ENCODE measurements at regions not wholly inside any gene's neighbourhood (a gene's known extent, or its start where the extent isn't known, plus 50 kb on each side); places are given as distances from the start of the nearest gene placed in this dataset.
"Not testable (repeated sequence)": the region's sequence is repeated elsewhere in the genome, so short reads cannot be mapped to it uniquely, and the experiment has no call there.

- Histone ChIP-seq H3K4me3 (ENCODE audit: low read length) (no peak overlapping the region), H3K27me3 (ENCODE audit: insufficient read depth, low read length, poor library complexity, severe bottlenecking) (no peaks in the 10 kb centered on the region), H3K4me1 (ENCODE audit: insufficient read depth, low read length) (no peaks in the 10 kb centered on the region), H3K27ac (ENCODE audit: low read depth, low read length) (no peak overlapping the region), H3K36me3 (ENCODE audit: insufficient read depth, low read length) (no peaks in the 10 kb centered on the region), H3K9me3 (ENCODE audit: low read length) (no peaks in the 10 kb centered on the region)
- Mint-ChIP-seq H3K36me3 (no peaks in the 10 kb centered on the region), H3K4me1 (no peaks in the 10 kb centered on the region), H3K27me3 (no peaks in the 10 kb centered on the region), H3K4me3 (no peak overlapping the region), H3K27ac (no peak overlapping the region), H3K9me3 (no peaks in the 10 kb centered on the region)
- ChIA-PET CTCF (no interaction called here), POLR2A (no interaction called here)
- no peak for DNase-seq
Measured at GRCh38 chr3:193165431-193166120, 75.4 kb upstream of the PLAAT1 start.

- CTCF ChIA-PET, result no interaction called here
- Histone ChIP-seq H3K4me3 (ENCODE audit: low read length) (no peak overlapping the region), H3K27me3 (ENCODE audit: insufficient read depth, low read length, poor library complexity, severe bottlenecking) (no peaks in the 10 kb centered on the region), H3K4me1 (ENCODE audit: insufficient read depth, low read length) (no peaks in the 10 kb centered on the region), H3K27ac (ENCODE audit: low read depth, low read length) (no peak overlapping the region), H3K9me3 (ENCODE audit: low read length) (no peaks in the 10 kb centered on the region), H3K36me3 (ENCODE audit: insufficient read depth, low read length) (no peaks in the 10 kb centered on the region)
- no peaks in the 10 kb centered on the region for H3K36me3 Mint-ChIP-seq
- POLR2A ChIA-PET, result no interaction called here
- H3K4me3 Mint-ChIP-seq, result no peak overlapping the region
- H3K27me3 Mint-ChIP-seq, result no peaks in the 10 kb centered on the region
- no peaks in the 10 kb centered on the region for H3K9me3 Mint-ChIP-seq
- H3K27ac Mint-ChIP-seq, result no peak overlapping the region
- no peaks in the 10 kb centered on the region for H3K4me1 Mint-ChIP-seq
- no peak for DNase-seq
Measured at GRCh38 chr3:193168931-193169330, 72.1 kb upstream of the PLAAT1 start.

- no peaks in the 10 kb centered on the region for H3K4me1 ChIP-seq (ENCODE audit: insufficient read depth, low read length)
- Mint-ChIP-seq H3K4me1 (peaks cover 0 to 5% (median 0%) of the 10 kb centered on the region in 3 donors), H3K27me3 (no peaks in the 10 kb centered on the region), H3K9me3 (no peaks in the 10 kb centered on the region), H3K4me3 (no peak overlapping the region), H3K27ac (no peak overlapping the region), H3K36me3 (no peaks in the 10 kb centered on the region)
- H3K27ac ChIP-seq (ENCODE audit: low read depth, low read length), result no peak overlapping the region
- DNase-seq, result no peak
- H3K36me3 ChIP-seq (ENCODE audit: insufficient read depth, low read length), result no peaks in the 10 kb centered on the region
- no peaks in the 10 kb centered on the region for H3K9me3 ChIP-seq (ENCODE audit: low read length)
- POLR2A ChIA-PET, result no interaction called here
- H3K27me3 ChIP-seq (ENCODE audit: insufficient read depth, low read length, poor library complexity, severe bottlenecking), result no peaks in the 10 kb centered on the region
- CTCF ChIA-PET, result no interaction called here
- H3K4me3 ChIP-seq (ENCODE audit: low read length), result no peak overlapping the region
Measured at GRCh38 chr3:193174140-193174539, 66.9 kb upstream of the PLAAT1 start.

GRCh38 chr3:193179332-193180012, 61.5 kb upstream of the PLAAT1 start:
- H3K4me1 Mint-ChIP-seq; H3K27ac ChIP-seq (ENCODE audit: low read depth, low read length); H3K9me3 ChIP-seq (ENCODE audit: low read length); H3K4me3 Mint-ChIP-seq; CTCF ChIA-PET; DNase-seq; H3K4me1 ChIP-seq (ENCODE audit: insufficient read depth, low read length); H3K27ac Mint-ChIP-seq; H3K36me3 ChIP-seq (ENCODE audit: insufficient read depth, low read length); H3K27me3 Mint-ChIP-seq; H3K27me3 ChIP-seq (ENCODE audit: insufficient read depth, low read length, poor library complexity, severe bottlenecking); H3K4me3 ChIP-seq (ENCODE audit: low read length); POLR2A ChIA-PET; H3K36me3 Mint-ChIP-seq: not testable (repeated sequence)
- H3K9me3 Mint-ChIP-seq, result peaks cover 2 to 14% (median 4%) of the 10 kb centered on the region in 5 donors

GRCh38 chr3:193187070-193187722, 53.8 kb upstream of the PLAAT1 start:
- Histone ChIP-seq H3K27me3 (ENCODE audit: insufficient read depth, low read length, poor library complexity, severe bottlenecking) (no peaks in the 10 kb centered on the region), H3K27ac (ENCODE audit: low read depth, low read length) (no peak overlapping the region), H3K4me1 (ENCODE audit: insufficient read depth, low read length) (no peaks in the 10 kb centered on the region), H3K9me3 (ENCODE audit: low read length) (no peaks in the 10 kb centered on the region), H3K36me3 (ENCODE audit: insufficient read depth, low read length) (no peaks in the 10 kb centered on the region), H3K4me3 (ENCODE audit: low read length) (no peak overlapping the region)
- Mint-ChIP-seq H3K27me3 (no peaks in the 10 kb centered on the region), H3K4me1 (no peaks in the 10 kb centered on the region), H3K9me3 (peaks cover 2 to 13% (median 3%) of the 10 kb centered on the region in 5 donors), H3K27ac (no peak overlapping the region), H3K4me3 (no peak overlapping the region), H3K36me3 (peaks cover 0 to 2% (median 0%) of the 10 kb centered on the region in 3 donors)
- POLR2A ChIA-PET, result no interaction called here
- CTCF ChIA-PET, result interaction anchor here (1.3 kb wide), 1 partner anchor 12 kb away, joined by 4 read pairs; no protein-coding TSS in a partner anchor
- no peak for DNase-seq

GRCh38 chr3:193190146-193190786, 50.8 kb upstream of the PLAAT1 start:
- no peak overlapping the region for H3K4me3 Mint-ChIP-seq

More at GRCh38 chr3:193190146-193190786, 50.8 kb upstream of the PLAAT1 start:
- no peaks in the 10 kb centered on the region for H3K4me1 Mint-ChIP-seq
- no peak for DNase-seq
- Histone ChIP-seq H3K4me1 (ENCODE audit: insufficient read depth, low read length) (no peaks in the 10 kb centered on the region), H3K4me3 (ENCODE audit: low read length) (no peak overlapping the region), H3K9me3 (ENCODE audit: low read length) (no peaks in the 10 kb centered on the region), H3K36me3 (ENCODE audit: insufficient read depth, low read length) (no peaks in the 10 kb centered on the region), H3K27ac (ENCODE audit: low read depth, low read length) (no peak overlapping the region), H3K27me3 (ENCODE audit: insufficient read depth, low read length, poor library complexity, severe bottlenecking) (no peaks in the 10 kb centered on the region)
- no peaks in the 10 kb centered on the region for H3K9me3 Mint-ChIP-seq
- POLR2A ChIA-PET, result no interaction called here
- CTCF ChIA-PET, result no interaction called here
- no peaks in the 10 kb centered on the region for H3K27me3 Mint-ChIP-seq
- no peak overlapping the region for H3K27ac Mint-ChIP-seq
- no peaks in the 10 kb centered on the region for H3K36me3 Mint-ChIP-seq
